WTC11 (cell line): ENCODE measurements at regions not wholly inside any gene's neighbourhood (a gene's known extent, or its start where the extent isn't known, plus 50 kb on each side); places are given as distances from the start of the nearest gene placed in this dataset.

Source experiments
- ATAC-seq: fragments of 200-7000 bp; cut with Tn5 transposase; 2 replicates; pipeline ENCODE4 v1.10.0; 2021; ENCODE audit warnings: mild to moderate bottlenecking, moderate library complexity
- CTCF ChIA-PET: fragments of 300-600 bp; sonication (Branson Sonifier 250); formaldehyde crosslinking; loops from one replicate; lab custom pipeline; 2021; ENCODE audit warnings: antibody characterized with exemption; lab: Charles Lee
- POLR2A ChIA-PET: fragments of 350-600 bp; sonication (Branson Sonifier 250); formaldehyde crosslinking; loops from one replicate; lab custom pipeline; 2021; ENCODE audit warnings: antibody characterized with exemption; lab: Charles Lee
- DNase-seq: peaks from one replicate; pipeline ENCODE4 v3.0.0; 2021; ENCODE audit warnings: low spot score
- H3K27ac Mint-ChIP-seq: 2 replicates; pipeline ENCODE4 v1.8.0; 2021; ENCODE audit warnings: mixed read lengths
- H3K27me3 Mint-ChIP-seq: 2 replicates; pipeline ENCODE4 v1.8.0; 2021; ENCODE audit warnings: low read depth, mild to moderate bottlenecking, moderate library complexity, mixed read lengths
- H3K36me3 Mint-ChIP-seq: 2 replicates; pipeline ENCODE4 v1.8.0; 2021; ENCODE audit warnings: mixed read lengths
- H3K4me1 Mint-ChIP-seq: 2 replicates; pipeline ENCODE4 v1.8.0; 2022; ENCODE audit warnings: mixed read lengths
- H3K4me3 Mint-ChIP-seq: 2 replicates; pipeline ENCODE4 v1.8.0; 2021; ENCODE audit warnings: mild to moderate bottlenecking, moderate library complexity, mixed read lengths
- H3K9me3 Mint-ChIP-seq: 2 replicates; pipeline ENCODE4 v1.8.0; 2021; ENCODE audit warnings: mixed read lengths
- FOXK1 ChIP-seq: sonication (generic); formaldehyde crosslinking; IDR thresholded peaks from 2 replicates; pipeline ENCODE4 v1.8.0; 2022; ENCODE audit warnings: mild to moderate bottlenecking, moderate library complexity, missing genetic modification reagents
- FOXP1 ChIP-seq: sonication (generic); formaldehyde crosslinking; IDR thresholded peaks from 2 replicates; pipeline ENCODE4 v1.8.0; 2022; ENCODE audit warnings: missing genetic modification reagents, mild to moderate bottlenecking, moderate library complexity, borderline replicate concordance
- NFATC4 ChIP-seq: fragments of 250-450 bp; sonication (Bioruptor Pico); IDR thresholded peaks from 2 replicates; pipeline ENCODE4 v1.9.0; 2021; ENCODE audit warnings: mild to moderate bottlenecking
- NR3C1 ChIP-seq: sonication (generic); formaldehyde crosslinking; conservative IDR thresholded peaks from 2 replicates; pipeline ENCODE4 v1.8.1; 2023; ENCODE audit warnings: low read depth, mild to moderate bottlenecking, missing genetic modification reagents
- SMAD4 ChIP-seq: sonication (generic); formaldehyde crosslinking; IDR thresholded peaks from 2 replicates; pipeline ENCODE4 v1.8.0; 2022; ENCODE audit warnings: mild to moderate bottlenecking, missing genetic modification reagents
- ZBTB21 ChIP-seq: sonication (generic); formaldehyde crosslinking; IDR thresholded peaks from 2 replicates; pipeline ENCODE4 v1.8.1; 2023; ENCODE audit warnings: mild to moderate bottlenecking, missing genetic modification reagents, borderline replicate concordance
- ZNF396 ChIP-seq: fragments of 250-450 bp; sonication (Bioruptor Pico); IDR thresholded peaks from 2 replicates; pipeline ENCODE4 v1.8.0; 2021; ENCODE audit warnings: mild to moderate bottlenecking, moderate library complexity, borderline replicate concordance
- ZNF416 ChIP-seq: fragments of 250-450 bp; sonication (Bioruptor Pico); IDR thresholded peaks from 2 replicates; pipeline ENCODE4 v1.9.0; 2021; ENCODE audit warnings: mild to moderate bottlenecking, inconsistent platforms
- TF ChIP-seq, protein P1 (sequence below): sonication (generic); formaldehyde crosslinking; IDR thresholded peaks from 2 replicates; pipeline ENCODE4 v1.8.1; 2023; ENCODE audit warnings: mild to moderate bottlenecking, missing genetic modification reagents, borderline replicate concordance
- TF ChIP-seq, protein P2 (sequence below): fragments of 250-450 bp; sonication (Bioruptor Pico); conservative IDR thresholded peaks from 2 replicates; pipeline ENCODE4 v1.9.0; 2021; ENCODE audit warnings: mild to moderate bottlenecking
- TF ChIP-seq, protein P3 (sequence below): sonication (generic); formaldehyde crosslinking; IDR thresholded peaks from 2 replicates; pipeline ENCODE4 v1.8.0; 2022; ENCODE audit warnings: mild to moderate bottlenecking, missing genetic modification reagents
- TF ChIP-seq, protein P4 (sequence below): sonication (generic); formaldehyde crosslinking; IDR thresholded peaks from 2 replicates; pipeline ENCODE4 v1.8.0; 2022; ENCODE audit warnings: mild to moderate bottlenecking, missing genetic modification reagents
- TF ChIP-seq, protein P5 (sequence below): fragments of 250-450 bp; sonication (Bioruptor Pico); IDR thresholded peaks from 2 replicates; pipeline ENCODE4 v1.9.0; 2021; ENCODE audit warnings: mild to moderate bottlenecking, borderline replicate concordance
- TF ChIP-seq, protein P6 (sequence below): sonication (generic); formaldehyde crosslinking; IDR thresholded peaks from 2 replicates; pipeline ENCODE4 v1.8.1; 2023; ENCODE audit warnings: mild to moderate bottlenecking, missing genetic modification reagents
- TF ChIP-seq, protein P7 (sequence below): sonication (generic); formaldehyde crosslinking; IDR thresholded peaks from 2 replicates; pipeline ENCODE4 v1.8.0; 2022; ENCODE audit warnings: missing genetic modification reagents

DNA sequence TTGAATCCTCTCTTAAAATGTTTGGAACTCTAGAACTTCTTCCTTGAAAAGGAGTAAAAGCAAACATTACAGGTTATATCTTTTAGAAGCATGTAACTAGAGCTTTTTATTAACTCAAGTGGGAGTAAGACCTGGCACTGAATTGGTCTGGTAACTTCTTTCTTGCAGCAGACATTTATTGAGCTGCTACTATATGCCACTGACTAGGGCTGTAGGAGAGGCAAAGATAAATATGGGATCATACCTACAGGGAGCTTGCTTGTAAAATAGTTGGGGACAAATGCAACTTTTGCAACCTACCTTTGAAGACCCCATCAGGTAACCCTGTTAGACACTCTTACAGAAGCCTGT, 231.9 kb upstream of the TUT7 start (continued):
- TF ChIP-seq, protein P1, sequence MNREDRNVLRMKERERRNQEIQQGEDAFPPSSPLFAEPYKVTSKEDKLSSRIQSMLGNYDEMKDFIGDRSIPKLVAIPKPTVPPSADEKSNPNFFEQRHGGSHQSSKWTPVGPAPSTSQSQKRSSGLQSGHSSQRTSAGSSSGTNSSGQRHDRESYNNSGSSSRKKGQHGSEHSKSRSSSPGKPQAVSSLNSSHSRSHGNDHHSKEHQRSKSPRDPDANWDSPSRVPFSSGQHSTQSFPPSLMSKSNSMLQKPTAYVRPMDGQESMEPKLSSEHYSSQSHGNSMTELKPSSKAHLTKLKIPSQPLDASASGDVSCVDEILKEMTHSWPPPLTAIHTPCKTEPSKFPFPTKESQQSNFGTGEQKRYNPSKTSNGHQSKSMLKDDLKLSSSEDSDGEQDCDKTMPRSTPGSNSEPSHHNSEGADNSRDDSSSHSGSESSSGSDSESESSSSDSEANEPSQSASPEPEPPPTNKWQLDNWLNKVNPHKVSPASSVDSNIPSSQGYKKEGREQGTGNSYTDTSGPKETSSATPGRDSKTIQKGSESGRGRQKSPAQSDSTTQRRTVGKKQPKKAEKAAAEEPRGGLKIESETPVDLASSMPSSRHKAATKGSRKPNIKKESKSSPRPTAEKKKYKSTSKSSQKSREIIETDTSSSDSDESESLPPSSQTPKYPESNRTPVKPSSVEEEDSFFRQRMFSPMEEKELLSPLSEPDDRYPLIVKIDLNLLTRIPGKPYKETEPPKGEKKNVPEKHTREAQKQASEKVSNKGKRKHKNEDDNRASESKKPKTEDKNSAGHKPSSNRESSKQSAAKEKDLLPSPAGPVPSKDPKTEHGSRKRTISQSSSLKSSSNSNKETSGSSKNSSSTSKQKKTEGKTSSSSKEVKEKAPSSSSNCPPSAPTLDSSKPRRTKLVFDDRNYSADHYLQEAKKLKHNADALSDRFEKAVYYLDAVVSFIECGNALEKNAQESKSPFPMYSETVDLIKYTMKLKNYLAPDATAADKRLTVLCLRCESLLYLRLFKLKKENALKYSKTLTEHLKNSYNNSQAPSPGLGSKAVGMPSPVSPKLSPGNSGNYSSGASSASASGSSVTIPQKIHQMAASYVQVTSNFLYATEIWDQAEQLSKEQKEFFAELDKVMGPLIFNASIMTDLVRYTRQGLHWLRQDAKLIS (CRISPR knock-in tag): no peak
- TF ChIP-seq FOXK1 (CRISPR knock-in tag): no peak
- TF ChIP-seq SMAD4: no peak
- TF ChIP-seq FOXP1 (CRISPR knock-in tag): no peak
- TF ChIP-seq, all 79 proteins: peak for 0

DNA sequence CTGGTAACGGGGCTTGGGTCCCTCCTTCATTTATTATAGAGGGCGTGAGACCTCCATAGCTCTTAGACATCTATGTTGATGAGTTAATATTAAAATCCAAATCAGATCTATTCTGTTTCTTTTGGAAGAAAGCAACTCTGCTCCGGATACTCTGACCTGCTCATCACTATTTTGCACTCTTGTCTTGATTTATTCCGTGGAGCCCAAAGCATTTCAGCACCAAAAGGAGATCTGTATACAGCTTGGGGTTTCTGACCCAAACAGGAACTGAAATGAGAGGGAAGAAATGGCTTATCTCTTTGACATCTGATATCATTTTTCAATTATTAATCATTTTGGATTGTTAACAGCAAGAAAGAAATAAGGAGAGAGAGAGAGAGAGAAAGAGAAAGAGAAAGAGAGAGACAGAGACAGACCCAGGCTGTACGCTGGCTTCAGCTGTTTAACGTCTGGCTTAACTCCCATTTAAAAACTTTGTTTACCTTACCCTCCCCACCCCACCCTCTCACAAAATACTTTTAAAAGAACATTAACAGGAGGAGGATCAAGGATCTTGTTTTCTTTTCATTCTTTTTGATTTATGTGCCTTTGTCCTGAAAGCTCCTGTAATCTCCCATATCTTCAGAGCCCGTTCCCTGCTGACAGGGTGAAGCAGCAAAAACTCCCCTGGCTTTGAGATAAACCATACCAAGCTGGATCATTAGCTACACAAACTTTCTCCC, 231.4 kb upstream of the TUT7 start:
- DNase-seq (no peak), ATAC-seq (no peak)
- no peak overlapping the region for H3K27ac Mint-ChIP-seq
- H3K36me3 Mint-ChIP-seq: no peaks in the 10 kb centered on the region
- H3K4me1 Mint-ChIP-seq: peaks cover 8% of the 10 kb centered on the region
- H3K4me3 Mint-ChIP-seq: no peak overlapping the region
- CTCF ChIA-PET: interaction anchor here (0.9 to 1.0 kb wide), 2 partner anchors 152 to 171 kb away, joined by 3 to 4 read pairs; no protein-coding TSS in a partner anchor
- no peaks in the 10 kb centered on the region for H3K27me3 Mint-ChIP-seq
- H3K9me3 Mint-ChIP-seq: no peaks in the 10 kb centered on the region
- POLR2A ChIA-PET: no interaction called here
- TF ChIP-seq NR3C1 (CRISPR knock-in tag) (no peak), ZBTB21 (CRISPR knock-in tag) (no peak), NFATC4 (CRISPR knock-in tag) (no peak), ZNF396 (CRISPR knock-in tag) (no peak), ZNF416 (CRISPR knock-in tag) (no peak)
- TF ChIP-seq, protein P2, sequence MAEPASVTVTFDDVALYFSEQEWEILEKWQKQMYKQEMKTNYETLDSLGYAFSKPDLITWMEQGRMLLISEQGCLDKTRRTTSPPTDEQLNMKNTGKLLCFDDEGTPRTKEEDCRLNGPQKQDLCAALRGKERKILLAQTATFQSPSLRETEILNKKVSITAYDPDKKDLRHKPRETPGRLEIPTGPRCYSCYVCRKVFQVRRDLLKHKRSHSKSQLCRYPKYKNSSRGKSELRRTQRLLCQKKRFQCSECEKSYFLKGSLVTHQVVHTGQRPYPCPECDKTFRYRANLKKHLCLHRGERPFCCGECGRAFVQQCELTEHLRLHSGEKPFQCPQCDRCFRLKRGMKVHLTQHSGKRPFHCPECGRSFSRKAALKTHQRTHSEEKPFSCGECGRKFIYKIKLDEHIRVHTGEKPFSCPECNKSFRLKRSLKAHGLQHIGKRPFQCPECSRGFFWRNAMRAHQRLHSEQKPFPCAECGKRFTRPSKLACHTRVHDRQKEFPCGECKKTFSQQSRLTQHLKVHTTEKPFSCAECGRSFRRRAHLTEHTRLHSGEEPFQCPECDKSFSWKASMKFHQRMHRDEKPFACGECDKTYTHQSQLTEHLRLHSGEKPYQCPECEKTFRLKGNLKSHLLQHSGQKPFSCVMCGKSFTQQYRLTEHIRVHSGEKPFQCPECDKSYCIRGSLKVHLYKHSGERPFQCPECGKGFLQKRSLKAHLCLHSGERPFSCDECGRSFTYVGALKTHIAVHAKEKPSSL (CRISPR knock-in tag): no peak
- TF ChIP-seq, protein P3, sequence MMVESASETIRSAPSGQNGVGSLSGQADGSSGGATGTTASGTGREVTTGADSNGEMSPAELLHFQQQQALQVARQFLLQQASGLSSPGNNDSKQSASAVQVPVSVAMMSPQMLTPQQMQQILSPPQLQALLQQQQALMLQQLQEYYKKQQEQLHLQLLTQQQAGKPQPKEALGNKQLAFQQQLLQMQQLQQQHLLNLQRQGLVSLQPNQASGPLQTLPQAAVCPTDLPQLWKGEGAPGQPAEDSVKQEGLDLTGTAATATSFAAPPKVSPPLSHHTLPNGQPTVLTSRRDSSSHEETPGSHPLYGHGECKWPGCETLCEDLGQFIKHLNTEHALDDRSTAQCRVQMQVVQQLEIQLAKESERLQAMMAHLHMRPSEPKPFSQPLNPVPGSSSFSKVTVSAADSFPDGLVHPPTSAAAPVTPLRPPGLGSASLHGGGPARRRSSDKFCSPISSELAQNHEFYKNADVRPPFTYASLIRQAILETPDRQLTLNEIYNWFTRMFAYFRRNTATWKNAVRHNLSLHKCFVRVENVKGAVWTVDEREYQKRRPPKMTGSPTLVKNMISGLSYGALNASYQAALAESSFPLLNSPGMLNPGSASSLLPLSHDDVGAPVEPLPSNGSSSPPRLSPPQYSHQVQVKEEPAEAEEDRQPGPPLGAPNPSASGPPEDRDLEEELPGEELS (CRISPR knock-in tag): no peak
- TF ChIP-seq, protein P4, sequence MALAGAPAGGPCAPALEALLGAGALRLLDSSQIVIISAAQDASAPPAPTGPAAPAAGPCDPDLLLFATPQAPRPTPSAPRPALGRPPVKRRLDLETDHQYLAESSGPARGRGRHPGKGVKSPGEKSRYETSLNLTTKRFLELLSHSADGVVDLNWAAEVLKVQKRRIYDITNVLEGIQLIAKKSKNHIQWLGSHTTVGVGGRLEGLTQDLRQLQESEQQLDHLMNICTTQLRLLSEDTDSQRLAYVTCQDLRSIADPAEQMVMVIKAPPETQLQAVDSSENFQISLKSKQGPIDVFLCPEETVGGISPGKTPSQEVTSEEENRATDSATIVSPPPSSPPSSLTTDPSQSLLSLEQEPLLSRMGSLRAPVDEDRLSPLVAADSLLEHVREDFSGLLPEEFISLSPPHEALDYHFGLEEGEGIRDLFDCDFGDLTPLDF (CRISPR knock-in tag): no peak
- TF ChIP-seq, protein P5, sequence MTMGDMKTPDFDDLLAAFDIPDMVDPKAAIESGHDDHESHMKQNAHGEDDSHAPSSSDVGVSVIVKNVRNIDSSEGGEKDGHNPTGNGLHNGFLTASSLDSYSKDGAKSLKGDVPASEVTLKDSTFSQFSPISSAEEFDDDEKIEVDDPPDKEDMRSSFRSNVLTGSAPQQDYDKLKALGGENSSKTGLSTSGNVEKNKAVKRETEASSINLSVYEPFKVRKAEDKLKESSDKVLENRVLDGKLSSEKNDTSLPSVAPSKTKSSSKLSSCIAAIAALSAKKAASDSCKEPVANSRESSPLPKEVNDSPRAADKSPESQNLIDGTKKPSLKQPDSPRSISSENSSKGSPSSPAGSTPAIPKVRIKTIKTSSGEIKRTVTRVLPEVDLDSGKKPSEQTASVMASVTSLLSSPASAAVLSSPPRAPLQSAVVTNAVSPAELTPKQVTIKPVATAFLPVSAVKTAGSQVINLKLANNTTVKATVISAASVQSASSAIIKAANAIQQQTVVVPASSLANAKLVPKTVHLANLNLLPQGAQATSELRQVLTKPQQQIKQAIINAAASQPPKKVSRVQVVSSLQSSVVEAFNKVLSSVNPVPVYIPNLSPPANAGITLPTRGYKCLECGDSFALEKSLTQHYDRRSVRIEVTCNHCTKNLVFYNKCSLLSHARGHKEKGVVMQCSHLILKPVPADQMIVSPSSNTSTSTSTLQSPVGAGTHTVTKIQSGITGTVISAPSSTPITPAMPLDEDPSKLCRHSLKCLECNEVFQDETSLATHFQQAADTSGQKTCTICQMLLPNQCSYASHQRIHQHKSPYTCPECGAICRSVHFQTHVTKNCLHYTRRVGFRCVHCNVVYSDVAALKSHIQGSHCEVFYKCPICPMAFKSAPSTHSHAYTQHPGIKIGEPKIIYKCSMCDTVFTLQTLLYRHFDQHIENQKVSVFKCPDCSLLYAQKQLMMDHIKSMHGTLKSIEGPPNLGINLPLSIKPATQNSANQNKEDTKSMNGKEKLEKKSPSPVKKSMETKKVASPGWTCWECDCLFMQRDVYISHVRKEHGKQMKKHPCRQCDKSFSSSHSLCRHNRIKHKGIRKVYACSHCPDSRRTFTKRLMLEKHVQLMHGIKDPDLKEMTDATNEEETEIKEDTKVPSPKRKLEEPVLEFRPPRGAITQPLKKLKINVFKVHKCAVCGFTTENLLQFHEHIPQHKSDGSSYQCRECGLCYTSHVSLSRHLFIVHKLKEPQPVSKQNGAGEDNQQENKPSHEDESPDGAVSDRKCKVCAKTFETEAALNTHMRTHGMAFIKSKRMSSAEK (CRISPR knock-in tag): no peak
- TF ChIP-seq, protein P6, sequence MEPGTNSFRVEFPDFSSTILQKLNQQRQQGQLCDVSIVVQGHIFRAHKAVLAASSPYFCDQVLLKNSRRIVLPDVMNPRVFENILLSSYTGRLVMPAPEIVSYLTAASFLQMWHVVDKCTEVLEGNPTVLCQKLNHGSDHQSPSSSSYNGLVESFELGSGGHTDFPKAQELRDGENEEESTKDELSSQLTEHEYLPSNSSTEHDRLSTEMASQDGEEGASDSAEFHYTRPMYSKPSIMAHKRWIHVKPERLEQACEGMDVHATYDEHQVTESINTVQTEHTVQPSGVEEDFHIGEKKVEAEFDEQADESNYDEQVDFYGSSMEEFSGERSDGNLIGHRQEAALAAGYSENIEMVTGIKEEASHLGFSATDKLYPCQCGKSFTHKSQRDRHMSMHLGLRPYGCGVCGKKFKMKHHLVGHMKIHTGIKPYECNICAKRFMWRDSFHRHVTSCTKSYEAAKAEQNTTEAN (CRISPR knock-in tag): no peak
- TF ChIP-seq, protein P7, sequence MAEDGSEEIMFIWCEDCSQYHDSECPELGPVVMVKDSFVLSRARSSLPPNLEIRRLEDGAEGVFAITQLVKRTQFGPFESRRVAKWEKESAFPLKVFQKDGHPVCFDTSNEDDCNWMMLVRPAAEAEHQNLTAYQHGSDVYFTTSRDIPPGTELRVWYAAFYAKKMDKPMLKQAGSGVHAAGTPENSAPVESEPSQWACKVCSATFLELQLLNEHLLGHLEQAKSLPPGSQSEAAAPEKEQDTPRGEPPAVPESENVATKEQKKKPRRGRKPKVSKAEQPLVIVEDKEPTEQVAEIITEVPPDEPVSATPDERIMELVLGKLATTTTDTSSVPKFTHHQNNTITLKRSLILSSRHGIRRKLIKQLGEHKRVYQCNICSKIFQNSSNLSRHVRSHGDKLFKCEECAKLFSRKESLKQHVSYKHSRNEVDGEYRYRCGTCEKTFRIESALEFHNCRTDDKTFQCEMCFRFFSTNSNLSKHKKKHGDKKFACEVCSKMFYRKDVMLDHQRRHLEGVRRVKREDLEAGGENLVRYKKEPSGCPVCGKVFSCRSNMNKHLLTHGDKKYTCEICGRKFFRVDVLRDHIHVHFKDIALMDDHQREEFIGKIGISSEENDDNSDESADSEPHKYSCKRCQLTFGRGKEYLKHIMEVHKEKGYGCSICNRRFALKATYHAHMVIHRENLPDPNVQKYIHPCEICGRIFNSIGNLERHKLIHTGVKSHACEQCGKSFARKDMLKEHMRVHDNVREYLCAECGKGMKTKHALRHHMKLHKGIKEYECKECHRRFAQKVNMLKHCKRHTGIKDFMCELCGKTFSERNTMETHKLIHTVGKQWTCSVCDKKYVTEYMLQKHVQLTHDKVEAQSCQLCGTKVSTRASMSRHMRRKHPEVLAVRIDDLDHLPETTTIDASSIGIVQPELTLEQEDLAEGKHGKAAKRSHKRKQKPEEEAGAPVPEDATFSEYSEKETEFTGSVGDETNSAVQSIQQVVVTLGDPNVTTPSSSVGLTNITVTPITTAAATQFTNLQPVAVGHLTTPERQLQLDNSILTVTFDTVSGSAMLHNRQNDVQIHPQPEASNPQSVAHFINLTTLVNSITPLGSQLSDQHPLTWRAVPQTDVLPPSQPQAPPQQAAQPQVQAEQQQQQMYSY (CRISPR knock-in tag): no peak
